Trophoblast cell (in vitro differentiated cells and primary cell): ENCODE measurements at regions not wholly inside any gene's neighbourhood (a gene's known extent, or its start where the extent isn't known, plus 50 kb on each side); places are given as distances from the start of the nearest gene placed in this dataset.

ENCODE experiments used
- DNase-seq, 2 donors: peaks; one replicate each; pipeline ENCODE4 v3.0.0-alpha.2; 2016
- H2AFZ ChIP-seq: 2 replicates; pipeline ENCODE4 v1.6.1; 2013; ENCODE audit warnings: low read length, moderate library complexity, mild to moderate bottlenecking; ENCODE audit not compliant: insufficient read depth, poor library complexity
- H2AK5ac ChIP-seq: 2 replicates; pipeline ENCODE4 v1.6.1; 2013; ENCODE audit warnings: mild to moderate bottlenecking, low read length
- H2BK120ac ChIP-seq: 2 replicates; pipeline ENCODE4 v1.6.1; 2013; ENCODE audit warnings: low read length, mild to moderate bottlenecking, moderate library complexity; ENCODE audit not compliant: insufficient read depth, poor library complexity
- H2BK12ac ChIP-seq: 2 replicates; pipeline ENCODE4 v1.6.1; 2013; ENCODE audit warnings: mild to moderate bottlenecking, low read length, moderate library complexity
- H2BK5ac ChIP-seq: 2 replicates; pipeline ENCODE4 v1.6.1; 2013; ENCODE audit warnings: low read length, low read depth, moderate library complexity, mild to moderate bottlenecking; ENCODE audit not compliant: poor library complexity
- H3K14ac ChIP-seq: 2 replicates; pipeline ENCODE4 v1.6.1; 2013; ENCODE audit warnings: mild to moderate bottlenecking, low read length
- H3K18ac ChIP-seq: 2 replicates; pipeline ENCODE4 v1.6.1; 2013; ENCODE audit warnings: mild to moderate bottlenecking, low read length
- H3K23ac ChIP-seq: 2 replicates; pipeline ENCODE4 v1.6.1; 2013; ENCODE audit warnings: low read length
- H3K27ac ChIP-seq: 2 replicates; pipeline ENCODE4 v1.5.1; 2013; ENCODE audit warnings: low read depth, mild to moderate bottlenecking, inconsistent platforms, low read length, moderate library complexity
- H3K27me3 ChIP-seq: 2 replicates; pipeline ENCODE4 v1.6.1; 2013; ENCODE audit warnings: inconsistent platforms, mild to moderate bottlenecking, low read length, moderate library complexity; ENCODE audit not compliant: insufficient read depth
- H3K36me3 ChIP-seq, 2 experiments: 1 replicate in 1 of 2; 2 replicates in 1 of 2; pipeline ENCODE4 v1.6.1; 2013; ENCODE audit warnings: low read length in 2 of 2, mild to moderate bottlenecking in 2 of 2, moderate library complexity in 1 of 2; ENCODE audit not compliant: insufficient read depth in 2 of 2, control insufficient read depth in 1 of 2
- H3K4ac ChIP-seq: 2 replicates; pipeline ENCODE4 v1.6.1; 2013; ENCODE audit warnings: low read depth, mild to moderate bottlenecking, low read length, moderate library complexity
- H3K4me1 ChIP-seq, 2 experiments: 1 replicate in 1 of 2; 2 replicates in 1 of 2; pipeline ENCODE4 v1.6.1; 2013; ENCODE audit warnings: low read length in 2 of 2, mild to moderate bottlenecking in 2 of 2, moderate library complexity in 1 of 2; ENCODE audit not compliant: insufficient read depth in 2 of 2, control insufficient read depth in 1 of 2
- H3K4me2 ChIP-seq: 2 replicates; pipeline ENCODE4 v1.6.1; 2013; ENCODE audit warnings: inconsistent platforms, mild to moderate bottlenecking, low read length, moderate library complexity
- H3K4me3 ChIP-seq: 2 replicates; pipeline ENCODE4 v1.5.1; 2013; ENCODE audit warnings: mild to moderate bottlenecking, low read depth, low read length, inconsistent platforms
- H3K79me1 ChIP-seq: one replicate; pipeline ENCODE4 v1.6.1; 2013; ENCODE audit warnings: low read length
- H3K79me2 ChIP-seq: 2 replicates; pipeline ENCODE4 v1.6.1; 2013; ENCODE audit warnings: low read length, mild to moderate bottlenecking; ENCODE audit not compliant: control insufficient read depth, insufficient read depth, poor library complexity
- H3K9ac ChIP-seq: 2 replicates; pipeline ENCODE4 v1.6.1; 2013; ENCODE audit warnings: mild to moderate bottlenecking, low read length
- H3K9me3 ChIP-seq: 2 replicates; pipeline ENCODE4 v1.6.1; 2013; ENCODE audit warnings: low read depth, mild to moderate bottlenecking, control low read depth, inconsistent platforms, low read length; ENCODE audit not compliant: insufficient read depth
- H4K12ac ChIP-seq: 2 replicates; pipeline ENCODE4 v1.6.1; 2013; ENCODE audit warnings: low read depth, mild to moderate bottlenecking, low read length, moderate library complexity
- H4K8ac ChIP-seq: 2 replicates; pipeline ENCODE4 v1.6.1; 2013; ENCODE audit warnings: low read depth, mild to moderate bottlenecking, low read length, moderate library complexity
- H4K91ac ChIP-seq: one replicate; pipeline ENCODE4 v1.6.1; 2013; ENCODE audit warnings: low read depth, mild to moderate bottlenecking, low read length, moderate library complexity
- WGBS: extraction: QIAGEN DNeasy Blood & Tissue Kit; methylation state at CpG from one replicate; pipeline ENCODE4 v1.1.7; 2013; ENCODE audit warnings: missing lambda C conversion rate; ENCODE audit not compliant: insufficient read length, insufficient coverage; ENCODE audit errors: extremely low coverage; 5-methylcytosine and 5-hydroxymethylcytosine counted together

DNA sequence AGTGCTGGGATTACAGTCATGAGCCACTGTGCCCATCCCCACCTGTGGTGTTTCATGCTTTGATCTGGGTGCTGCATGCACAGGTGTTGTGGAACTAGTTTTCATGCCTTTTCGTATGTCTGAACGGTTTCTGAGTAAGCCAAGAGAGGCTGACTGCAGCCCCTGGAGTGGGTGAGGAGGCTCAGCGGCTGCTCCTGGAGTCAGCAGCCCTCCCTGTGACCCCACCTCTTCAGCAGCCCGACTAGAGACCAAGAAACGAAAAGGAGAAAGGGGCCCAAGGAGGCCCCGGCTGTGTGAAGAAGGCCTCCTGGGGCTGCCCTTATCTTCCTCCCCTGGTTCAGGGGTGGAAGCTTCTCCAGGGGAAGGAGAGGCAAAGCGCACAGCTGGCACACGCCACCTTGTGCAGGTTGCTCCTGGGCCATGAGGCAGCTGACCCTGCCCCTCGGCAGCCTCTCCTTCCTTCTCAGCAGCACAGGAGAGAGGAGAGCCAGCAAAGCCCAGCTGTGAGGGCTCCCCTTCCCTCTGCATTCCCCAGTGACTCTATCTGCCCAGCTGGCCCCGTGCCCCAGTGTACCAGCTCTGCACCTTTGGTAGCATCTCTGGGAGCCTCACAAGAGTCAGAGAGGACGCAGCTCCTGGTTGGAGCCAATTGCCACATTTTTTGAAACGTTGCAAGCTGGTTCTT, 182.5 kb upstream of the HS6ST1 start:
- no peak overlapping the region for H3K4me3 ChIP-seq
- no CpG with 5 or more reads among the region's 12 CpGs for WGBS

DNA sequence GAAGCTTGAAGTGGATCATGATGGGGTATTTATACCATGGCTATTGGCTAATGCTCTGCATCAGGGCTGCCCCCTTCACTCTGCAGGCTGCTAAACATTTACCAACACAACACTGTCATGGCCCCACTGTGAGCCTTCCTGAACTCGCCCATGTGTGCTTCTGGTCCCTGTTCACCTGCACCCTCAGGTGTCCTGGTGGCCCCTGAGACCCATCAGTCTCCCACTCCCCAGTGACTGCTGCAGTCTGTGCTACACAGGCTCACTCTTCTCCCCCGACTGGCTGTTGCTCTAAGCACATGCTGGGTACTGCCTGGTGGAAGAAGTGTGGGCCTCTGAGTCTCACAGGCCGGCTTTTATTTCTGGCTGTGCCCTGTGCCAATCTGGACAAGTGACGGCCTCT, 183.0 kb upstream of the HS6ST1 start:
- no peak overlapping the region for H3K4me3 ChIP-seq
- H3K14ac ChIP-seq, result no peak overlapping the region
- H3K4ac ChIP-seq, result no peak overlapping the region
- H4K91ac ChIP-seq, result no peak overlapping the region
- no peaks in the 10 kb centered on the region for H3K4me1 ChIP-seq
- DNase-seq, result no peak
- no CpG with 5 or more reads among the region's 4 CpGs for WGBS
- H3K9ac ChIP-seq, result no peak overlapping the region
- no peaks in the 10 kb centered on the region for H3K79me2 ChIP-seq
- no peak overlapping the region for H2AK5ac ChIP-seq
- H3K4me2 ChIP-seq, result no peak overlapping the region
- no peaks in the 10 kb centered on the region for H3K27me3 ChIP-seq
- no peak overlapping the region for H2BK5ac ChIP-seq
- H3K18ac ChIP-seq, result no peak overlapping the region
- no peaks in the 10 kb centered on the region for H3K36me3 ChIP-seq
- no peak overlapping the region for H2BK120ac ChIP-seq
- no peak overlapping the region for H4K12ac ChIP-seq
- no peaks in the 10 kb centered on the region for H3K9me3 ChIP-seq
- H2BK12ac ChIP-seq, result no peak overlapping the region
- no peak overlapping the region for H2AFZ ChIP-seq
- no peak overlapping the region for H4K8ac ChIP-seq
- H3K27ac ChIP-seq, result no peak overlapping the region
- H3K23ac ChIP-seq, result no peak overlapping the region
- H3K79me1 ChIP-seq, result no peaks in the 10 kb centered on the region

More for the DNA sequence above, 182.5 kb upstream of the HS6ST1 start:
- no peak overlapping the region for H2AK5ac ChIP-seq
- H3K9ac ChIP-seq, result no peak overlapping the region
- no peak overlapping the region for H3K18ac ChIP-seq
- no peak overlapping the region for H4K91ac ChIP-seq
- no peak overlapping the region for H3K4ac ChIP-seq
- no peaks in the 10 kb centered on the region for H3K4me1 ChIP-seq
- H3K79me2 ChIP-seq, result no peaks in the 10 kb centered on the region
- H2AFZ ChIP-seq, result no peak overlapping the region
- no peak overlapping the region for H3K4me2 ChIP-seq
- H3K14ac ChIP-seq, result no peak overlapping the region
- H3K27ac ChIP-seq, result no peak overlapping the region
- H4K12ac ChIP-seq, result no peak overlapping the region
- H3K27me3 ChIP-seq, result no peaks in the 10 kb centered on the region
- H3K36me3 ChIP-seq, result no peaks in the 10 kb centered on the region
- no peak overlapping the region for H4K8ac ChIP-seq
- DNase-seq, result no peak
- no peak overlapping the region for H2BK120ac ChIP-seq
- H2BK12ac ChIP-seq, result no peak overlapping the region
- H3K23ac ChIP-seq, result no peak overlapping the region
- H3K79me1 ChIP-seq, result no peaks in the 10 kb centered on the region
- no peak overlapping the region for H2BK5ac ChIP-seq
- no peaks in the 10 kb centered on the region for H3K9me3 ChIP-seq

DNA sequence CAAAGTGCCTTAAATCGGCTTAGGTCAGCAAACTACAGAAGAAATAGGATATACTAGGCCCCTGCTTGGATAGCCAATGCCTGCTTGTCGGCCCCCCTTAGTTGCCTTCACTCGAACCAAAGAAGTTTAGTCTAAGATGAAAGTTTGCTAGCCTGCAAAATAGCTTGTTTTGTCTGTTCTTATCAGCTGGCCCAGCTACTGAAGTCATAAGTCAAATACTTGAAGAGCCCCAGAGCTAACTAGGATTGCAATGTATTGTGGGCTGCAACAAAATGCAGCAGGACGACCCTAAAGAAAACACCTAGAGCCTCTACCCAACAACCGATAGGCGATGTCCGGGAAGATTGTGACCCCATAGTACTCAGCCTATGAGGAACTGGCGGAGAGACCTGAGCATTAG, 183.5 kb upstream of the HS6ST1 start:
- H4K12ac ChIP-seq, result no peak overlapping the region
- no peak overlapping the region for H2BK12ac ChIP-seq
- no peak overlapping the region for H2BK5ac ChIP-seq
- H3K36me3 ChIP-seq, result no peaks in the 10 kb centered on the region
- H2AFZ ChIP-seq, result no peak overlapping the region
- no peaks in the 10 kb centered on the region for H3K79me2 ChIP-seq
- WGBS, result no CpG with 5 or more reads among the region's 8 CpGs
- no peak overlapping the region for H2BK120ac ChIP-seq
- no peak for DNase-seq
- no peaks in the 10 kb centered on the region for H3K27me3 ChIP-seq
- no peak overlapping the region for H3K18ac ChIP-seq
- H3K14ac ChIP-seq, result no peak overlapping the region
- H3K4me2 ChIP-seq, result no peak overlapping the region
- H3K23ac ChIP-seq, result no peak overlapping the region
- H3K4me3 ChIP-seq, result no peak overlapping the region
- no peak overlapping the region for H4K8ac ChIP-seq
- H2AK5ac ChIP-seq, result no peak overlapping the region
- H3K9ac ChIP-seq, result no peak overlapping the region
- H3K79me1 ChIP-seq, result no peaks in the 10 kb centered on the region
- no peaks in the 10 kb centered on the region for H3K9me3 ChIP-seq
- no peaks in the 10 kb centered on the region for H3K4me1 ChIP-seq
- no peak overlapping the region for H4K91ac ChIP-seq
- no peak overlapping the region for H3K27ac ChIP-seq
- no peak overlapping the region for H3K4ac ChIP-seq

DNA sequence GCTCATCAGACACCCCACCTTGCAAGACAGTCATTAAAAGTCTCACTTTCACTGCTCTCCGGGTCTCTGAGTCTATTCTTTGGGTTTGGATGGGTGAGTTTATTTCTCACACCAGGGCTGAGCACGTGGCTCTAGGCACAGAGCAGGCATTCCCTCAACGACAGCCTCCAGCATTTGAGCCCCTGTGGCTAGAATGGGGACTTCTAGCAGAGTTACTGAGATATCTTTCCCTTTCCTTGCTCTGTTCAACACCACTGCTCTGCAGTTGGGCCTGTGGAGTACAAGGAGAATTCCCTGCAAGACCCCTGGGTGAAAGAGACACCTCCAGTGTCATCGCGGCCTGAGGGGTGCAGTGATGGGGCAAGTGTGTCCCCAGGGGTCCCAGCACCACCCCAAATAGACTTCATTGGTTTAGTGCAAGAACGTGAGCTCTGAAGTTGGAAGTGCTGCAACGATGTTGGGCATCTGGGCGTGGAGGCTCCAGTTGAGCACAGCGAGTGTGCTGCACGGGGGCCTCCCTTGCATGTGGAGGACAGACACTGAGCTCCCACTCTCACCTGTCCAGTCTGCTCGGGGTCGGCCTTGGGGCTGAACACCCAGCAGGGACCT, 184.1 kb upstream of the HS6ST1 start:
- no peaks in the 10 kb centered on the region for H3K27me3 ChIP-seq
- H3K79me1 ChIP-seq, result no peaks in the 10 kb centered on the region
- no peak overlapping the region for H2BK120ac ChIP-seq
- no peaks in the 10 kb centered on the region for H3K36me3 ChIP-seq
- no peak for DNase-seq
- no peak overlapping the region for H3K14ac ChIP-seq
- no peak overlapping the region for H3K4me2 ChIP-seq
- no peak overlapping the region for H2AK5ac ChIP-seq
- no peaks in the 10 kb centered on the region for H3K79me2 ChIP-seq
- H3K9me3 ChIP-seq, result no peaks in the 10 kb centered on the region
- no peak overlapping the region for H3K4me3 ChIP-seq
- whole genome bisulfite sequencing, result no CpG with 5 or more reads among the region's 12 CpGs
- no peak overlapping the region for H4K8ac ChIP-seq
- no peak overlapping the region for H3K9ac ChIP-seq
- no peak overlapping the region for H4K91ac ChIP-seq
- no peak overlapping the region for H2BK5ac ChIP-seq
- no peak overlapping the region for H3K23ac ChIP-seq
- no peak overlapping the region for H3K27ac ChIP-seq
- H4K12ac ChIP-seq, result no peak overlapping the region
- H2AFZ ChIP-seq, result no peak overlapping the region
- no peaks in the 10 kb centered on the region for H3K4me1 ChIP-seq
- H2BK12ac ChIP-seq, result no peak overlapping the region
- H3K18ac ChIP-seq, result no peak overlapping the region
- no peak overlapping the region for H3K4ac ChIP-seq
